PFSK-1 (cell line): ENCODE measurements at regions not wholly inside any gene's neighbourhood (a gene's known extent, or its start where the extent isn't known, plus 50 kb on each side); places are given as distances from the start of the nearest gene placed in this dataset.

Experiments used
- FOXP2 ChIP-seq: optimal IDR thresholded peaks from 2 replicates; pipeline ENCODE3; 2011; ENCODE audit warnings: borderline replicate concordance, control low read depth, inconsistent platforms; ENCODE audit not compliant: insufficient read depth; ENCODE audit errors: extremely low read length, extremely low read depth
- POLR2AphosphoS5 ChIP-seq: IDR thresholded peaks from 2 replicates; pipeline ENCODE4 v1.6.1; 2012; ENCODE audit warnings: low read depth, mild to moderate bottlenecking, control low read depth, low read length, moderate library complexity
- SIN3A ChIP-seq: IDR thresholded peaks from 2 replicates; pipeline ENCODE4 v1.6.1; 2012; ENCODE audit warnings: mild to moderate bottlenecking, low read length, moderate library complexity, borderline replicate concordance; ENCODE audit not compliant: insufficient read depth
- TAF1 ChIP-seq: IDR thresholded peaks from 2 replicates; pipeline ENCODE4 v1.6.1; 2012; ENCODE audit warnings: low read length, control low read depth, borderline replicate concordance; ENCODE audit not compliant: insufficient read depth
- TF ChIP-seq, protein P1 (sequence below), 2 experiments: IDR thresholded peaks; 2 replicates each; pipeline versions ENCODE4 v1.6.1 to v1.8.0; 2011 to 2012; ENCODE audit warnings: low read depth in 2 of 2, low read length in 2 of 2, control low read depth in 1 of 2, inconsistent platforms in 1 of 2, mild to moderate bottlenecking in 1 of 2, moderate library complexity in 1 of 2; ENCODE audit not compliant: insufficient read depth in 1 of 2

DNA sequence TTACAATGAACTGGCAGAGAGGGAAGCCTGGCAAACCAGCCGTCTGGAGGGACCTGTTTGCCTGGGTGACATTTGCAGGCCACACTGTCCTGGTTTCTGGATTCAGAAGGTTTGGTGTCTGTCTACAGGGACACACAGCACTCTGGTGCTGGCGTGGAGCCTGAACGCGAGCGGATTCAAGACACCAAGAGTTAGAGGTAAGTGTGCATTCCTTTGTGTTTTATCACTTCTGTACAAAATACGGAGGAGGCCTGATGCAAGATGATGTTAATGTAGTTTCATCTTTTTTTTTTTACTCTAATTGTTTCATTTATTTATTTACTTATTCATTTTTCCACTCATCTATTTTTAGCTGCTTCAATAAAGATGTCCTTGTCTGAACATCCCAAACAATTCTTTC lies 485.3 kb upstream of the ADARB2 start:
- TF ChIP-seq, protein P1, sequence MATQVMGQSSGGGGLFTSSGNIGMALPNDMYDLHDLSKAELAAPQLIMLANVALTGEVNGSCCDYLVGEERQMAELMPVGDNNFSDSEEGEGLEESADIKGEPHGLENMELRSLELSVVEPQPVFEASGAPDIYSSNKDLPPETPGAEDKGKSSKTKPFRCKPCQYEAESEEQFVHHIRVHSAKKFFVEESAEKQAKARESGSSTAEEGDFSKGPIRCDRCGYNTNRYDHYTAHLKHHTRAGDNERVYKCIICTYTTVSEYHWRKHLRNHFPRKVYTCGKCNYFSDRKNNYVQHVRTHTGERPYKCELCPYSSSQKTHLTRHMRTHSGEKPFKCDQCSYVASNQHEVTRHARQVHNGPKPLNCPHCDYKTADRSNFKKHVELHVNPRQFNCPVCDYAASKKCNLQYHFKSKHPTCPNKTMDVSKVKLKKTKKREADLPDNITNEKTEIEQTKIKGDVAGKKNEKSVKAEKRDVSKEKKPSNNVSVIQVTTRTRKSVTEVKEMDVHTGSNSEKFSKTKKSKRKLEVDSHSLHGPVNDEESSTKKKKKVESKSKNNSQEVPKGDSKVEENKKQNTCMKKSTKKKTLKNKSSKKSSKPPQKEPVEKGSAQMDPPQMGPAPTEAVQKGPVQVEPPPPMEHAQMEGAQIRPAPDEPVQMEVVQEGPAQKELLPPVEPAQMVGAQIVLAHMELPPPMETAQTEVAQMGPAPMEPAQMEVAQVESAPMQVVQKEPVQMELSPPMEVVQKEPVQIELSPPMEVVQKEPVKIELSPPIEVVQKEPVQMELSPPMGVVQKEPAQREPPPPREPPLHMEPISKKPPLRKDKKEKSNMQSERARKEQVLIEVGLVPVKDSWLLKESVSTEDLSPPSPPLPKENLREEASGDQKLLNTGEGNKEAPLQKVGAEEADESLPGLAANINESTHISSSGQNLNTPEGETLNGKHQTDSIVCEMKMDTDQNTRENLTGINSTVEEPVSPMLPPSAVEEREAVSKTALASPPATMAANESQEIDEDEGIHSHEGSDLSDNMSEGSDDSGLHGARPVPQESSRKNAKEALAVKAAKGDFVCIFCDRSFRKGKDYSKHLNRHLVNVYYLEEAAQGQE (IDR thresholded peaks at IDR 0.05; ENCODE audit: insufficient read depth in 1 of 2, low read depth in 2 of 2, low read length in 2 of 2), result no peak
- TF ChIP-seq FOXP2 (no peak), POLR2AphosphoS5 (no peak), TAF1 (no peak), SIN3A (no peak)

DNA sequence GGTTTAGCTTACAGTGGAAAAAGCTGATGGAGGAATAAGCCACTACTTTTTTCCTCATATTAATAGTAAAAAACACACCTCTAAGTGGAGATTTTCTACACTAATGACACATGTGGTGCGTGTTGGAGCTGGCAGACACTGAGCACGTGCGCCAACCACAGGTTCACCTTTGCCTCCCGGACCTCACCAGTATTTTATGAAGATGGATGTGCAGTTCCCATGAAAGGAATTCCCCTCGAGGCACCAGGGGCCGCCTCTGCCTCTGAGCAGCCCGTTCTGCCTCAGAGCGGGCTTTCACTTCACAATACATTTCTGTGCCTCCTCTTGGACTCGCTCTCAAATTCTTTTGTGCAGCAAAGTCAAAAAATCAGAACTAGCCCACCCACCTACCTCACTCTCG lies 477.5 kb upstream of the ADARB2 start:
- no peak for TF ChIP-seq POLR2AphosphoS5
- TF ChIP-seq, protein P1 (IDR thresholded peaks at IDR 0.05; ENCODE audit: insufficient read depth in 1 of 2, low read depth in 2 of 2, low read length in 2 of 2), result no peak
- TF ChIP-seq FOXP2, result no peak
- no peak for TF ChIP-seq TAF1
- TF ChIP-seq SIN3A, result no peak

DNA sequence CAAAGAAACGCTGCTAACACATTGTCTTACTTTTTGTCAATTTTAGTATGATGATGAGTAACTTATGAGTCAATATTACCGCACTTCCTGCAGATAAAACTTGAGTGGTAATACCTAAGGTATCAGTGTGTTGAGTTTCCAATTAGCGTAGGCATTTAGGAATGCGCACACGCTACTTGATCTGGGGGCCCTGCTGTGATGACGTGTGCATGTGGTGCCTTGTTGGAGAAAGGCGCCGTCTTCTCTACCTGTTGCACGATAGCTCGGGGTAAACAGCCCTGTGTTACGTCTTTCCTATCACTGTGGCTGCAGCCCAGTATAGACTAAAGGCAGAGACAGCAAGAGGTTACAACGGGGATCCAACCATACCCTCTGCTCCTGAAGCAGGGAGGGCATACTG lies 476.8 kb upstream of the ADARB2 start:
- TF ChIP-seq POLR2AphosphoS5 (no peak), FOXP2 (no peak), TAF1 (no peak)
- TF ChIP-seq, protein P1 (IDR thresholded peaks at IDR 0.05; ENCODE audit: insufficient read depth in 1 of 2, low read depth in 2 of 2, low read length in 2 of 2), result no peak

DNA sequence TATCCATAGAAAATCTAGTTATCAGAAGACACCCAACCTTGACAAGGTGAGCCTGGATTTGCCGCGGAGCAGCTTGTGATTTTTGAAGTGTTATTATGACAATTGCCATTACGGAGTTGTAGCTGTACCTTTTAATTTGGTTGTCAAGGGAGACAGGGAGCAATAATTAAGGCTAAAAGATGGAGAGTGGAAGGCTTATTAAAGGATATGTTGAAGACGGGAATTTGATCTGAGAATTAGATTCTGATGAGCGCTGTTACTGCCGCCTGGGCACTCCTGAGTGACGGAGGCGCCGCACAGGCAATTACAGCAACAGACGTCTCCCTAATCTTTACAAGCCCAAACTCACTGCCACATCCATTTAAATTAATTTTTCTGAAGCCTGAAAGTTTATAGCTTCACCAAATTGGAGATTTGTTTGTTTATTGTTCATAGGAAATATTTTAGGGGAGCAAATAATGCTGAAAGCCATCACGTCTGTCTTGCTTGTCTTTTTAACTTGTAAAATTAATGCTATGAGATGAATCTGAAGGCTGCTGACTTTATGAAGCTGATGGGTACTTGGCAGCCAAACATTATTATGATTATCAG lies 475.0 kb upstream of the ADARB2 start:
- TF ChIP-seq POLR2AphosphoS5, result no peak
- TF ChIP-seq SIN3A, result no peak
- TF ChIP-seq, protein P1 (IDR thresholded peaks at IDR 0.05; ENCODE audit: insufficient read depth in 1 of 2, low read depth in 2 of 2, low read length in 2 of 2), result no peak
- no peak for TF ChIP-seq FOXP2
- TF ChIP-seq TAF1, result no peak

DNA sequence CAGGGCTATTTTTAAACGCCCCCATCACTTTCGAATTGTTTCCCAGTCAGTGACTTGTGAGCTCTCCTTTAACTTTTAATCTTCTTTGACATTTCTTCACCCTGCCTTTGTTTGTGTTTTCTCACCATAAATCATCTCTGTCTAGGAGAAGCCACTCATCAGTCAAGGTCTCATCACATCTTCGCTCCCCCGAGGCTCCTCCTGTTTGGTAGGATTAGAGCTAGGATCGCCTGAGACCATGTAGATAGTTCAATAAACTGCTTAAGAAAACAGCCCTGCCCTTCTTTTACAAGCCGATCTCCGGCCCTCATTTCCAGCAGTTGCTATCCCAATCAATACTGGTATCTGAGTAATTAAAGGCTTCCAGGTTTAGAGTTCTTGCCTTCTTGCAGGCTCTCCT lies 472.8 kb upstream of the ADARB2 start:
- TF ChIP-seq TAF1, result no peak
- TF ChIP-seq SIN3A, result no peak
- TF ChIP-seq POLR2AphosphoS5, result no peak
- TF ChIP-seq, protein P1 (IDR thresholded peaks at IDR 0.05; ENCODE audit: insufficient read depth in 1 of 2, low read depth in 2 of 2, low read length in 2 of 2), result no peak
- no peak for TF ChIP-seq FOXP2
